ENCODE measurements at regions not wholly inside any gene's neighbourhood (a gene's known extent, or its start where the extent isn't known, plus 50 kb on each side); places are given as distances from the start of the nearest gene placed in this dataset.

- no peak for TF ChIP-seq ZNF335 (tag by site-specific recombination; conservative IDR thresholded peaks at IDR 0.05)
- TF ChIP-seq ZNF624 (tag by site-specific recombination; IDR thresholded peaks at IDR 0.05) = no peak
- no peak for TF ChIP-seq ELK4 (IDR thresholded peaks at IDR 0.05; ENCODE audit: borderline replicate concordance, low read depth, low read length)
- TF ChIP-seq PRDM4 (tag by site-specific recombination; IDR thresholded peaks at IDR 0.05) = no peak
These were observed 205.6 kb upstream of the GDNF start (continued) for GRCh38 chr5:38045446-38045845.

GRCh38 chr5:38039826-38040225, 200.0 kb upstream of the GDNF start:
- ChIA-PET CTCF (interaction anchor here (0.6 to 1.1 kb wide), 2 partner anchors 10 to 45 kb away, joined by 3 read pairs; no protein-coding TSS in a partner anchor), POLR2A (no interaction called here)
- Histone ChIP-seq H3K27ac (ENCODE audit: extremely low read depth, low read depth, low read length) (no peak overlapping the region), H3K36me3 (ENCODE audit: control insufficient read depth in 2 of 2, insufficient read depth in 1 of 2, low read length in 2 of 2) (no peaks in the 10 kb centered on the region), H3K4me3 (ENCODE audit: low read depth, low read length) (no peak overlapping the region), H3K9me3 (ENCODE audit: control insufficient read depth, insufficient read depth, low read depth, low read length) (no peaks in the 10 kb centered on the region), H3K4me1 (ENCODE audit: control insufficient read depth, insufficient read depth, low read length) (no peaks in the 10 kb centered on the region)
- TF ChIP-seq ZBTB48 (tag by site-specific recombination; IDR thresholded peaks at IDR 0.05) = no peak
- TF ChIP-seq ZNF121 (tag by site-specific recombination; IDR thresholded peaks at IDR 0.05) = no peak
- TF ChIP-seq ZNF416 (tag by site-specific recombination; IDR thresholded peaks at IDR 0.05) = no peak
- no peak for TF ChIP-seq ZNF791 (tag by site-specific recombination; IDR thresholded peaks at IDR 0.05)
- no peak for TF ChIP-seq GFI1B (tag by site-specific recombination; IDR thresholded peaks at IDR 0.05)
- TF ChIP-seq EGR2 (tag by site-specific recombination; IDR thresholded peaks at IDR 0.05; ENCODE audit: low read depth) = no peak
- no peak for TF ChIP-seq ZNF510 (tag by site-specific recombination; IDR thresholded peaks at IDR 0.05; ENCODE audit: insufficient replicate concordance)
- no peak for TF ChIP-seq ZNF623 (tag by site-specific recombination; IDR thresholded peaks at IDR 0.05)
- TF ChIP-seq ZBTB20 (tag by site-specific recombination; IDR thresholded peaks at IDR 0.05) = no peak
- TF ChIP-seq ZNF26 (tag by site-specific recombination; IDR thresholded peaks at IDR 0.05) = no peak
- TF ChIP-seq ZNF530 (tag by site-specific recombination; IDR thresholded peaks at IDR 0.05; ENCODE audit: low read depth) = no peak
- TF ChIP-seq IKZF3 (tag by site-specific recombination; IDR thresholded peaks at IDR 0.05) = no peak
- TF ChIP-seq ZNF132 (tag by site-specific recombination; IDR thresholded peaks at IDR 0.05; ENCODE audit: borderline replicate concordance) = no peak

- no peak overlapping the region for H3K4me3 ChIP-seq (ENCODE audit: low read depth, low read length)
- H3K4me1 ChIP-seq (ENCODE audit: control insufficient read depth, insufficient read depth, low read length) = no peaks in the 10 kb centered on the region
- H3K36me3 ChIP-seq (ENCODE audit: control insufficient read depth in 2 of 2, insufficient read depth in 1 of 2, low read length in 2 of 2) = no peaks in the 10 kb centered on the region
- H3K9me3 ChIP-seq (ENCODE audit: control insufficient read depth, insufficient read depth, low read depth, low read length) = no peaks in the 10 kb centered on the region
- POLR2A ChIA-PET = no interaction called here
- CTCF ChIA-PET = interaction anchor here (0.6 to 1.1 kb wide), 2 partner anchors 10 to 46 kb away, joined by 3 read pairs; no protein-coding TSS in a partner anchor
- no peak overlapping the region for H3K27ac ChIP-seq (ENCODE audit: extremely low read depth, low read depth, low read length)
- TF ChIP-seq ZNF391 (tag by site-specific recombination; IDR thresholded peaks at IDR 0.05; ENCODE audit: borderline replicate concordance, low read depth) (no peak), ZNF426 (tag by site-specific recombination; IDR thresholded peaks at IDR 0.05) (no peak), ZBTB10 (tag by site-specific recombination; IDR thresholded peaks at IDR 0.05) (no peak), ZNF19 (tag by site-specific recombination; IDR thresholded peaks at IDR 0.05; ENCODE audit: low read depth) (no peak), WT1 (tag by site-specific recombination; IDR thresholded peaks at IDR 0.05) (no peak), SP3 (tag by site-specific recombination; IDR thresholded peaks at IDR 0.05) (no peak), ZNF23 (tag by site-specific recombination; IDR thresholded peaks at IDR 0.05; ENCODE audit: borderline replicate concordance) (no peak), EGR2 (tag by site-specific recombination; IDR thresholded peaks at IDR 0.05; ENCODE audit: low read depth) (no peak), ZNF76 (tag by site-specific recombination; IDR thresholded peaks at IDR 0.05; ENCODE audit: borderline replicate concordance, low read depth) (no peak), SETDB1 (IDR thresholded peaks at IDR 0.05; ENCODE audit: insufficient read length, low read length) (no peak)
These were observed 199.2 kb upstream of the GDNF start for GRCh38 chr5:38039091-38039490.

Measured in HEK293 (cell line).